ENCODE measurements at regions not wholly inside any gene's neighbourhood (a gene's known extent, or its start where the extent isn't known, plus 50 kb on each side); places are given as distances from the start of the nearest gene placed in this dataset.

DNA sequence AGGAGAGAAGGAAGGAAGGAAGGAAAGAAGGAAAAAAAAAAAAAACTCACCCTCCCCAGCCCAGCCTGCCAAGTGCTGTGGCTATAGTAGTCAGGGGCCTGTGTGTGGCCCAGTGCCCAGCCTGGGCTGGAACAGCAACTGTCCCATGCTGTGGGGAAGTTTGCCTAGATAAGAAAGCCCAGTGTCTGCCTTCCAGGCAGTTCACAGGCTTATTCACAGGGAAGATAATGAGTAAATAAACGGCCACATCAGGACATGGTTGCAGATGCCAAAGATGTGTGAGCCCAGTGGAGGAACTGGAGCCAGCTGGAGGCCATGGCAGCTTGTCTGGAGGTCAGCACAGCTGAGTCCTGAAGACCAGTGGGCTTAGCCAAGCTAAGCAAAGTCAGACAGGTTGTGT, 132.4 kb upstream of the FOXK1 start:
- WGBS (ENCODE audit: insufficient coverage, low coverage, missing lambda C conversion rate), result 8% methylated on average over 1 of the region's 1 CpG
- no peaks in the 10 kb centered on the region for H3K79me2 ChIP-seq (ENCODE audit: control insufficient read depth, insufficient read depth, low read length)
- H2AFZ ChIP-seq (ENCODE audit: low read depth, low read length), result no peak overlapping the region
- intact Hi-C loops (cut with micrococcal nuclease), result no loop called here
- ATAC-seq, result no peak
- no peak overlapping the region for H3K27ac ChIP-seq (ENCODE audit: extremely low read depth, low read depth, low read length)
- no peaks in the 10 kb centered on the region; the same call in 1 of the 2 replicates for H3K9me3 ChIP-seq (replicated peaks; ENCODE audit: control insufficient read depth, insufficient read depth, low read depth, low read length)
- no peaks in the 10 kb centered on the region for H3K9me1 ChIP-seq (ENCODE audit: control insufficient read depth, insufficient read depth, low read length)
- no peaks in the 10 kb centered on the region for H3K36me3 ChIP-seq (ENCODE audit: control insufficient read depth, insufficient read depth, low read length)
- FAIRE-seq, result no peak
- no peak overlapping the region for H3K4me3 ChIP-seq
- H3K4me1 ChIP-seq (replicated peaks in 1 of 2; ENCODE audit: control insufficient read depth in 2 of 2, insufficient read depth in 2 of 2, low read length in 2 of 2), result no peaks in the 10 kb centered on the region
- no TSS peak for BruUV-seq (replicated peaks)
- H4K20me1 ChIP-seq (replicated peaks; ENCODE audit: control insufficient read depth, insufficient read depth, low read length), result no peaks in the 10 kb centered on the region
- ChIA-PET POLR2A (interaction anchor here (0.6 kb wide), 1 partner anchor 266 kb away, joined by 3 read pairs; no protein-coding TSS in a partner anchor), CTCF (ENCODE audit: low intra/inter-chr PET ratio) (no interaction called here)
- no peak for DNase-seq (ENCODE audit: extremely low read depth in 1 of 4, low spot score in 3 of 4)
- no peaks in the 10 kb centered on the region for H3K27me3 ChIP-seq (ENCODE audit: control insufficient read depth in 2 of 2, insufficient read depth in 2 of 2, low read length in 2 of 2)
- in situ Hi-C loops (cut with MboI), result no loop called here
- no peak overlapping the region for H3K9ac ChIP-seq (ENCODE audit: insufficient read depth in 1 of 2, low read depth in 2 of 2, low read length in 2 of 2)
- no peak overlapping the region for H3K4me2 ChIP-seq (ENCODE audit: insufficient read depth, low read length)
- no peak for TF ChIP-seq MXI1 (IDR thresholded peaks at IDR 0.05; ENCODE audit: low read depth, low read length)
- TF ChIP-seq, protein P1, sequence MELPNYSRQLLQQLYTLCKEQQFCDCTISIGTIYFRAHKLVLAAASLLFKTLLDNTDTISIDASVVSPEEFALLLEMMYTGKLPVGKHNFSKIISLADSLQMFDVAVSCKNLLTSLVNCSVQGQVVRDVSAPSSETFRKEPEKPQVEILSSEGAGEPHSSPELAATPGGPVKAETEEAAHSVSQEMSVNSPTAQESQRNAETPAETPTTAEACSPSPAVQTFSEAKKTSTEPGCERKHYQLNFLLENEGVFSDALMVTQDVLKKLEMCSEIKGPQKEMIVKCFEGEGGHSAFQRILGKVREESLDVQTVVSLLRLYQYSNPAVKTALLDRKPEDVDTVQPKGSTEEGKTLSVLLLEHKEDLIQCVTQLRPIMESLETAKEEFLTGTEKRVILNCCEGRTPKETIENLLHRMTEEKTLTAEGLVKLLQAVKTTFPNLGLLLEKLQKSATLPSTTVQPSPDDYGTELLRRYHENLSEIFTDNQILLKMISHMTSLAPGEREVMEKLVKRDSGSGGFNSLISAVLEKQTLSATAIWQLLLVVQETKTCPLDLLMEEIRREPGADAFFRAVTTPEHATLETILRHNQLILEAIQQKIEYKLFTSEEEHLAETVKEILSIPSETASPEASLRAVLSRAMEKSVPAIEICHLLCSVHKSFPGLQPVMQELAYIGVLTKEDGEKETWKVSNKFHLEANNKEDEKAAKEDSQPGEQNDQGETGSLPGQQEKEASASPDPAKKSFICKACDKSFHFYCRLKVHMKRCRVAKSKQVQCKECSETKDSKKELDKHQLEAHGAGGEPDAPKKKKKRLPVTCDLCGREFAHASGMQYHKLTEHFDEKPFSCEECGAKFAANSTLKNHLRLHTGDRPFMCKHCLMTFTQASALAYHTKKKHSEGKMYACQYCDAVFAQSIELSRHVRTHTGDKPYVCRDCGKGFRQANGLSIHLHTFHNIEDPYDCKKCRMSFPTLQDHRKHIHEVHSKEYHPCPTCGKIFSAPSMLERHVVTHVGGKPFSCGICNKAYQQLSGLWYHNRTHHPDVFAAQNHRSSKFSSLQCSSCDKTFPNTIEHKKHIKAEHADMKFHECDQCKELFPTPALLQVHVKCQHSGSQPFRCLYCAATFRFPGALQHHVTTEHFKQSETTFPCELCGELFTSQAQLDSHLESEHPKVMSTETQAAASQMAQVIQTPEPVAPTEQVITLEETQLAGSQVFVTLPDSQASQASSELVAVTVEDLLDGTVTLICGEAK (IDR thresholded peaks at IDR 0.05), result no peak
- TF ChIP-seq, protein P1 (CRISPR knock-in tag; IDR thresholded peaks at IDR 0.05), result no peak
- TF ChIP-seq CTBP1 (IDR thresholded peaks at IDR 0.05; ENCODE audit: borderline replicate concordance), result no peak
- TF ChIP-seq, protein P2, sequence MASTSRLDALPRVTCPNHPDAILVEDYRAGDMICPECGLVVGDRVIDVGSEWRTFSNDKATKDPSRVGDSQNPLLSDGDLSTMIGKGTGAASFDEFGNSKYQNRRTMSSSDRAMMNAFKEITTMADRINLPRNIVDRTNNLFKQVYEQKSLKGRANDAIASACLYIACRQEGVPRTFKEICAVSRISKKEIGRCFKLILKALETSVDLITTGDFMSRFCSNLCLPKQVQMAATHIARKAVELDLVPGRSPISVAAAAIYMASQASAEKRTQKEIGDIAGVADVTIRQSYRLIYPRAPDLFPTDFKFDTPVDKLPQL (IDR thresholded peaks at IDR 0.05; ENCODE audit: extremely low read depth, insufficient read length), result no peak
- TF ChIP-seq ZNF830 (CRISPR knock-in tag; IDR thresholded peaks at IDR 0.05), result no peak
- no peak for TF ChIP-seq MCM5 (IDR thresholded peaks at IDR 0.05; ENCODE audit: low read depth)
- TF ChIP-seq STAT5A (IDR thresholded peaks at IDR 0.05; ENCODE audit: borderline replicate concordance, low read length), result no peak
- TF ChIP-seq, protein P3, sequence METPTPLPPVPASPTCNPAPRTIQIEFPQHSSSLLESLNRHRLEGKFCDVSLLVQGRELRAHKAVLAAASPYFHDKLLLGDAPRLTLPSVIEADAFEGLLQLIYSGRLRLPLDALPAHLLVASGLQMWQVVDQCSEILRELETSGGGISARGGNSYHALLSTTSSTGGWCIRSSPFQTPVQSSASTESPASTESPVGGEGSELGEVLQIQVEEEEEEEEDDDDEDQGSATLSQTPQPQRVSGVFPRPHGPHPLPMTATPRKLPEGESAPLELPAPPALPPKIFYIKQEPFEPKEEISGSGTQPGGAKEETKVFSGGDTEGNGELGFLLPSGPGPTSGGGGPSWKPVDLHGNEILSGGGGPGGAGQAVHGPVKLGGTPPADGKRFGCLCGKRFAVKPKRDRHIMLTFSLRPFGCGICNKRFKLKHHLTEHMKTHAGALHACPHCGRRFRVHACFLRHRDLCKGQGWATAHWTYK (CRISPR knock-in tag; IDR thresholded peaks at IDR 0.05), result no peak
- no peak for TF ChIP-seq ZNF57 (CRISPR knock-in tag; IDR thresholded peaks at IDR 0.05)
- TF ChIP-seq, protein P4, sequence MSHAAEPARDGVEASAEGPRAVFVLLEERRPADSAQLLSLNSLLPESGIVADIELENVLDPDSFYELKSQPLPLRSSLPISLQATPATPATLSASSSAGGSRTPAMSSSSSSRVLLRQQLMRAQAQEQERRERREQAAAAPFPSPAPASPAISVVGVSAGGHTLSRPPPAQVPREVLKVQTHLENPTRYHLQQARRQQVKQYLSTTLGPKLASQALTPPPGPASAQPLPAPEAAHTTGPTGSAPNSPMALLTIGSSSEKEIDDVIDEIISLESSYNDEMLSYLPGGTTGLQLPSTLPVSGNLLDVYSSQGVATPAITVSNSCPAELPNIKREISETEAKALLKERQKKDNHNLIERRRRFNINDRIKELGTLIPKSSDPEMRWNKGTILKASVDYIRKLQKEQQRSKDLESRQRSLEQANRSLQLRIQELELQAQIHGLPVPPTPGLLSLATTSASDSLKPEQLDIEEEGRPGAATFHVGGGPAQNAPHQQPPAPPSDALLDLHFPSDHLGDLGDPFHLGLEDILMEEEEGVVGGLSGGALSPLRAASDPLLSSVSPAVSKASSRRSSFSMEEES (CRISPR knock-in tag; IDR thresholded peaks at IDR 0.05), result no peak
- TF ChIP-seq E2F3 (CRISPR knock-in tag; IDR thresholded peaks at IDR 0.05), result no peak

Data from K562 (cell line).